ENCODE measurements at regions not wholly inside any gene's neighbourhood (a gene's known extent, or its start where the extent isn't known, plus 50 kb on each side); places are given as distances from the start of the nearest gene placed in this dataset.

- intact Hi-C loops (cut with micrococcal nuclease) = no loop called here
- Histone ChIP-seq H3K4me1 (replicated peaks in 1 of 2; ENCODE audit: control insufficient read depth in 2 of 2, insufficient read depth in 2 of 2, low read length in 2 of 2) (no peaks in the 10 kb centered on the region), H3K36me3 (ENCODE audit: control insufficient read depth, insufficient read depth, low read length) (no peaks in the 10 kb centered on the region), H2AFZ (ENCODE audit: low read depth, low read length) (no peak overlapping the region), H3K4me3 (no peak overlapping the region), H3K9ac (ENCODE audit: insufficient read depth in 1 of 2, low read depth in 2 of 2, low read length in 2 of 2) (no peak overlapping the region), H3K27me3 (ENCODE audit: control insufficient read depth in 2 of 2, insufficient read depth in 2 of 2, low read length in 2 of 2) (no peaks in the 10 kb centered on the region), H3K27ac (ENCODE audit: extremely low read depth, low read depth, low read length) (no peak overlapping the region), H3K9me1 (ENCODE audit: control insufficient read depth, insufficient read depth, low read length) (no peaks in the 10 kb centered on the region), H4K20me1 (replicated peaks; ENCODE audit: control insufficient read depth, insufficient read depth, low read length) (no peaks in the 10 kb centered on the region), H3K79me2 (ENCODE audit: control insufficient read depth, insufficient read depth, low read length) (no peaks in the 10 kb centered on the region), H3K4me2 (ENCODE audit: insufficient read depth, low read length) (no peak overlapping the region), H3K9me3 (replicated peaks; ENCODE audit: control insufficient read depth, insufficient read depth, low read depth, low read length) (no peaks in the 10 kb centered on the region)
- FAIRE-seq (no peak), ATAC-seq (no peak), DNase-seq (ENCODE audit: extremely low read depth in 1 of 4, low spot score in 3 of 4) (no peak)
- TF ChIP-seq MYBL2 (IDR thresholded peaks at IDR 0.05; ENCODE audit: low read depth) (no peak), MYBL2 (CRISPR knock-in tag; IDR thresholded peaks at IDR 0.05; ENCODE audit: borderline replicate concordance) (no peak), NR2C1 (IDR thresholded peaks at IDR 0.05) (no peak), NR2C1 (tag; IDR thresholded peaks at IDR 0.05) (no peak), SRF (CRISPR knock-in tag; IDR thresholded peaks at IDR 0.05) (no peak), SMARCE1 (IDR thresholded peaks at IDR 0.05) (no peak), NFIC (IDR thresholded peaks at IDR 0.05) (no peak), ZNF507 (tag; conservative IDR thresholded peaks at IDR 0.05) (no peak), FOXA3 (CRISPR knock-in tag; conservative IDR thresholded peaks at IDR 0.05 in 1 of 2, IDR thresholded peaks at IDR 0.05 in 1 of 2) (no peak), POLR2AphosphoS5 (IDR thresholded peaks at IDR 0.05; ENCODE audit: control insufficient read depth, insufficient read depth, low read depth, low read length) (no peak), POLR2G (IDR thresholded peaks at IDR 0.05; ENCODE audit: low read depth, low read length) (no peak), FOS (IDR thresholded peaks at IDR 0.05; ENCODE audit: extremely low read depth, insufficient read length) (no peak), SNRNP70 (optimal IDR thresholded peaks at IDR 0.05; ENCODE audit: low read depth, low read length) (no peak)
- TF ChIP-seq, protein P1, sequence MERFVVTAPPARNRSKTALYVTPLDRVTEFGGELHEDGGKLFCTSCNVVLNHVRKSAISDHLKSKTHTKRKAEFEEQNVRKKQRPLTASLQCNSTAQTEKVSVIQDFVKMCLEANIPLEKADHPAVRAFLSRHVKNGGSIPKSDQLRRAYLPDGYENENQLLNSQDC (CRISPR knock-in tag; IDR thresholded peaks at IDR 0.05) = no peak
- TF ChIP-seq, protein P2, sequence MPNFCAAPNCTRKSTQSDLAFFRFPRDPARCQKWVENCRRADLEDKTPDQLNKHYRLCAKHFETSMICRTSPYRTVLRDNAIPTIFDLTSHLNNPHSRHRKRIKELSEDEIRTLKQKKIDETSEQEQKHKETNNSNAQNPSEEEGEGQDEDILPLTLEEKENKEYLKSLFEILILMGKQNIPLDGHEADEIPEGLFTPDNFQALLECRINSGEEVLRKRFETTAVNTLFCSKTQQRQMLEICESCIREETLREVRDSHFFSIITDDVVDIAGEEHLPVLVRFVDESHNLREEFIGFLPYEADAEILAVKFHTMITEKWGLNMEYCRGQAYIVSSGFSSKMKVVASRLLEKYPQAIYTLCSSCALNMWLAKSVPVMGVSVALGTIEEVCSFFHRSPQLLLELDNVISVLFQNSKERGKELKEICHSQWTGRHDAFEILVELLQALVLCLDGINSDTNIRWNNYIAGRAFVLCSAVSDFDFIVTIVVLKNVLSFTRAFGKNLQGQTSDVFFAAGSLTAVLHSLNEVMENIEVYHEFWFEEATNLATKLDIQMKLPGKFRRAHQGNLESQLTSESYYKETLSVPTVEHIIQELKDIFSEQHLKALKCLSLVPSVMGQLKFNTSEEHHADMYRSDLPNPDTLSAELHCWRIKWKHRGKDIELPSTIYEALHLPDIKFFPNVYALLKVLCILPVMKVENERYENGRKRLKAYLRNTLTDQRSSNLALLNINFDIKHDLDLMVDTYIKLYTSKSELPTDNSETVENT (CRISPR knock-in tag; IDR thresholded peaks at IDR 0.05) = no peak
- TF ChIP-seq, protein P3, sequence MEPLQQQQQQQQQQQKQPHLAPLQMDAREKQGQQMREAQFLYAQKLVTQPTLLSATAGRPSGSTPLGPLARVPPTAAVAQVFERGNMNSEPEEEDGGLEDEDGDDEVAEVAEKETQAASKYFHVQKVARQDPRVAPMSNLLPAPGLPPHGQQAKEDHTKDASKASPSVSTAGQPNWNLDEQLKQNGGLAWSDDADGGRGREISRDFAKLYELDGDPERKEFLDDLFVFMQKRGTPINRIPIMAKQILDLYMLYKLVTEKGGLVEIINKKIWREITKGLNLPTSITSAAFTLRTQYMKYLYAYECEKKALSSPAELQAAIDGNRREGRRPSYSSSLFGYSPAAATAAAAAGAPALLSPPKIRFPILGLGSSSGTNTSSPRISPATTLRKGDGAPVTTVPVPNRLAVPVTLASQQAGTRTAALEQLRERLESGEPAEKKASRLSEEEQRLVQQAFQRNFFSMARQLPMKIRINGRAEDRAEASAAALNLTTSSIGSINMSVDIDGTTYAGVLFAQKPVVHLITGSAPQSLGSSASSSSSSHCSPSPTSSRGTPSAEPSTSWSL (CRISPR knock-in tag; IDR thresholded peaks at IDR 0.05; ENCODE audit: borderline replicate concordance) = no peak
- in situ Hi-C loops (cut with MboI) = no loop called here
- ChIA-PET POLR2A (no interaction called here), CTCF (ENCODE audit: low intra/inter-chr PET ratio) (no interaction called here)
- no TSS peak for BruUV-seq (replicated peaks)
- 0% methylated on average over 2 of the region's 3 CpGs for WGBS (ENCODE audit: insufficient coverage, low coverage, missing lambda C conversion rate)
Observed at GRCh38 chrX:104315555-104315954, 60.8 kb upstream of the ESX1 start.

All from K562 (cell line).